ENCODE measurements at regions not wholly inside any gene's neighbourhood (a gene's known extent, or its start where the extent isn't known, plus 50 kb on each side); places are given as distances from the start of the nearest gene placed in this dataset.

DNA sequence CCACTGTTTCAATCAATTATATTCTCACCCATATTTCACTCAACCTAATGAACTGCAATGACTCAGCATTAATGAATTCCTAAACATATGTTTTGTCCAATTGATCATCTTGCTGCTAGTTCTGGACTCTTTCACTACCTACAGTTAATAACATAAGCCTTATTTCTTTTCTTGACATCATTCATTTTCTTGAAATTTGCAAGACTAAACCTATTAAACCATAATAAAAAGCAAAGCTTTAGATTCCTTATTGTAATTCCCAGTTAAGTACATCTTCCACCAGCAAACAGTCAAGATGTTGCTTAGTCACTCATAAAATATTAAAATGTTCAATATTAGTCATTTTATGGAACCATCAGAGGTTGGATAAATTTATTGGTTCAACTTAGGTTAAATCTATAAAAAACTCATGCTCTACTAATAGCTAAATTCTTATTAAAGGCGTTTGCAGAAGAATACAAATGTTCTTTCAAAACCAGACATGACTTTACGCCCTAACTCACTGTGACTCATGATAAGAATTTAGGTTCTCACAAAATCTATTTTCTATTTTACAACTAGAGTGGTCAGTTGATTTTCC lies 599.4 kb downstream of the RNF144A start:
- TF ChIP-seq EP300 (IDR thresholded peaks at IDR 0.05; ENCODE audit: borderline replicate concordance): no peak
- no peak for TF ChIP-seq TCF12 (IDR thresholded peaks at IDR 0.05; ENCODE audit: low read depth)
- no peak for TF ChIP-seq RAD21 (IDR thresholded peaks at IDR 0.05; ENCODE audit: low read depth)
- TF ChIP-seq, protein P1, sequence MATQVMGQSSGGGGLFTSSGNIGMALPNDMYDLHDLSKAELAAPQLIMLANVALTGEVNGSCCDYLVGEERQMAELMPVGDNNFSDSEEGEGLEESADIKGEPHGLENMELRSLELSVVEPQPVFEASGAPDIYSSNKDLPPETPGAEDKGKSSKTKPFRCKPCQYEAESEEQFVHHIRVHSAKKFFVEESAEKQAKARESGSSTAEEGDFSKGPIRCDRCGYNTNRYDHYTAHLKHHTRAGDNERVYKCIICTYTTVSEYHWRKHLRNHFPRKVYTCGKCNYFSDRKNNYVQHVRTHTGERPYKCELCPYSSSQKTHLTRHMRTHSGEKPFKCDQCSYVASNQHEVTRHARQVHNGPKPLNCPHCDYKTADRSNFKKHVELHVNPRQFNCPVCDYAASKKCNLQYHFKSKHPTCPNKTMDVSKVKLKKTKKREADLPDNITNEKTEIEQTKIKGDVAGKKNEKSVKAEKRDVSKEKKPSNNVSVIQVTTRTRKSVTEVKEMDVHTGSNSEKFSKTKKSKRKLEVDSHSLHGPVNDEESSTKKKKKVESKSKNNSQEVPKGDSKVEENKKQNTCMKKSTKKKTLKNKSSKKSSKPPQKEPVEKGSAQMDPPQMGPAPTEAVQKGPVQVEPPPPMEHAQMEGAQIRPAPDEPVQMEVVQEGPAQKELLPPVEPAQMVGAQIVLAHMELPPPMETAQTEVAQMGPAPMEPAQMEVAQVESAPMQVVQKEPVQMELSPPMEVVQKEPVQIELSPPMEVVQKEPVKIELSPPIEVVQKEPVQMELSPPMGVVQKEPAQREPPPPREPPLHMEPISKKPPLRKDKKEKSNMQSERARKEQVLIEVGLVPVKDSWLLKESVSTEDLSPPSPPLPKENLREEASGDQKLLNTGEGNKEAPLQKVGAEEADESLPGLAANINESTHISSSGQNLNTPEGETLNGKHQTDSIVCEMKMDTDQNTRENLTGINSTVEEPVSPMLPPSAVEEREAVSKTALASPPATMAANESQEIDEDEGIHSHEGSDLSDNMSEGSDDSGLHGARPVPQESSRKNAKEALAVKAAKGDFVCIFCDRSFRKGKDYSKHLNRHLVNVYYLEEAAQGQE (IDR thresholded peaks at IDR 0.05; ENCODE audit: low read depth): no peak
- TF ChIP-seq EGR1 (IDR thresholded peaks at IDR 0.05): no peak
- TF ChIP-seq CREB1 (IDR thresholded peaks at IDR 0.05; ENCODE audit: low read depth): no peak
- no peak for TF ChIP-seq ZBTB7A (IDR thresholded peaks at IDR 0.05; ENCODE audit: low read depth)

DNA sequence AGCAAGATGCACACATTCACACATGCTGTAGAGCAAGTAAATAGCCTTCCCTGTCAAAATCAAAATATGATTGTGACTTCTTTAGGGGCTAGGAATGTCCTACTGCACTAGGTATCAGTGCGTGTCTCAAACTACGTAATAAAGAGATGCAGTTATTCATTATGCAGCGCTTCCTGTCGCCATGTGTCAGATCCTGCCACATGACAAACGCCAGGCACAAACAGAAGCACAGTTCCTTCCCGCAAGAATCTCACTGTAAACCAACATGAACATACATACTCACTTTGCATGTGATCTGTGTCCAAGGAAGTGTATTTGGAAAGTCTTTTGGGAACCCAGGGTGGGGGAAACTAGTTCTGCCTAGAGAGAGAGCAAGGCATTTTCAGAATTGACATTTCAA lies 599.9 kb downstream of the RNF144A start:
- no peak for TF ChIP-seq CEBPB (IDR thresholded peaks at IDR 0.05)
- TF ChIP-seq EGR1 (IDR thresholded peaks at IDR 0.05): no peak
- TF ChIP-seq TEAD4 (IDR thresholded peaks at IDR 0.05): no peak

GRCh38 chr2:7517851-7518250 lies 600.6 kb downstream of the RNF144A start:
- TF ChIP-seq NFIC (IDR thresholded peaks at IDR 0.05) (no peak), CREB1 (IDR thresholded peaks at IDR 0.05; ENCODE audit: low read depth) (no peak), YY1 (IDR thresholded peaks at IDR 0.05; ENCODE audit: low read depth) (no peak), TCF12 (IDR thresholded peaks at IDR 0.05; ENCODE audit: low read depth) (no peak), FOXM1 (IDR thresholded peaks at IDR 0.05; ENCODE audit: borderline replicate concordance, low read depth) (no peak), ZBTB7A (IDR thresholded peaks at IDR 0.05; ENCODE audit: low read depth) (no peak), CEBPB (IDR thresholded peaks at IDR 0.05) (no peak)
- TF ChIP-seq, protein P2, sequence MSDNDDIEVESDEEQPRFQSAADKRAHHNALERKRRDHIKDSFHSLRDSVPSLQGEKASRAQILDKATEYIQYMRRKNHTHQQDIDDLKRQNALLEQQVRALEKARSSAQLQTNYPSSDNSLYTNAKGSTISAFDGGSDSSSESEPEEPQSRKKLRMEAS (IDR thresholded peaks at IDR 0.05): no peak

DNA sequence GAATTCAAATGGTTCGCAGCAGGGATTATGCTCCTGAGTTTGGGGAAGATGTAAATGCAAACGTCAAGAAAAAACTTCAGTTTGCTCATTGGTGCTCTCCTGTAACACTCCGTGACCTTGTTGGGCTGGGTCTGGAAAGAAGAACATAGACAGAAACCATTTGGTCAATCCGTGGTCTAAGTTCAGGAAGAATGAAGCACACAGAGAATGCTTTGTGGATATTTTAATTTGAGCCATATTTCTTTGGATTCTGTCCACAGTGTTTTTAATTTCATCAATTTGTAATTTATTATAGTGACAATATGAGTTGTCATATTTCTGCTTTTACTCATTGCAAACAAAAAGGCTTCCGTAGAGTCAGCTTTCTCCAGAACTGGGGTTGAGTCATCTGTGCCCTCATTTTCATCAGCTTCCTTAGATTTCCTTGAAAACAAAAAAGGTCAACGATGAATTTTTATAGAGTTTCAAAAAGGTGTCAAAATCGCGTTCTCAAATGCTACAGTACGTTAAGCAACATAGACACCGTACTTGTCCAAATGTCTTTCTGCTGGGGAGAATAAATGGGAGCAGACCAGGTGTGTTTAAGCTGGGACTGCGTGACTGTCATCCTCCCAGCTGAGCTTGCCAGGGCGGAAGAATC lies 606.4 kb downstream of the RNF144A start:
- TF ChIP-seq EGR1 (IDR thresholded peaks at IDR 0.05): no peak
- TF ChIP-seq, protein P3, sequence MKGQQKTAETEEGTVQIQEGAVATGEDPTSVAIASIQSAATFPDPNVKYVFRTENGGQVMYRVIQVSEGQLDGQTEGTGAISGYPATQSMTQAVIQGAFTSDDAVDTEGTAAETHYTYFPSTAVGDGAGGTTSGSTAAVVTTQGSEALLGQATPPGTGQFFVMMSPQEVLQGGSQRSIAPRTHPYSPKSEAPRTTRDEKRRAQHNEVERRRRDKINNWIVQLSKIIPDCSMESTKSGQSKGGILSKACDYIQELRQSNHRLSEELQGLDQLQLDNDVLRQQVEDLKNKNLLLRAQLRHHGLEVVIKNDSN (IDR thresholded peaks at IDR 0.05): no peak
- TF ChIP-seq TAF1 (IDR thresholded peaks at IDR 0.05; ENCODE audit: low read depth): no peak
- TF ChIP-seq ZBTB7A (IDR thresholded peaks at IDR 0.05; ENCODE audit: low read depth): no peak
- TF ChIP-seq, protein P1 (IDR thresholded peaks at IDR 0.05; ENCODE audit: low read depth): no peak
- no peak for TF ChIP-seq CREB1 (IDR thresholded peaks at IDR 0.05; ENCODE audit: low read depth)
- TF ChIP-seq, protein P2 (IDR thresholded peaks at IDR 0.05): no peak
- no peak for TF ChIP-seq FOXM1 (IDR thresholded peaks at IDR 0.05; ENCODE audit: borderline replicate concordance, low read depth)
- no peak for TF ChIP-seq NFIC (IDR thresholded peaks at IDR 0.05)
- no peak for TF ChIP-seq RAD21 (IDR thresholded peaks at IDR 0.05; ENCODE audit: low read depth)
- no peak for TF ChIP-seq EP300 (IDR thresholded peaks at IDR 0.05; ENCODE audit: borderline replicate concordance)
- TF ChIP-seq YY1 (IDR thresholded peaks at IDR 0.05; ENCODE audit: low read depth): no peak
- no peak for TF ChIP-seq CEBPB (IDR thresholded peaks at IDR 0.05)
- no peak for TF ChIP-seq TCF12 (IDR thresholded peaks at IDR 0.05; ENCODE audit: low read depth)
- no peak for TF ChIP-seq TEAD4 (IDR thresholded peaks at IDR 0.05)

DNA sequence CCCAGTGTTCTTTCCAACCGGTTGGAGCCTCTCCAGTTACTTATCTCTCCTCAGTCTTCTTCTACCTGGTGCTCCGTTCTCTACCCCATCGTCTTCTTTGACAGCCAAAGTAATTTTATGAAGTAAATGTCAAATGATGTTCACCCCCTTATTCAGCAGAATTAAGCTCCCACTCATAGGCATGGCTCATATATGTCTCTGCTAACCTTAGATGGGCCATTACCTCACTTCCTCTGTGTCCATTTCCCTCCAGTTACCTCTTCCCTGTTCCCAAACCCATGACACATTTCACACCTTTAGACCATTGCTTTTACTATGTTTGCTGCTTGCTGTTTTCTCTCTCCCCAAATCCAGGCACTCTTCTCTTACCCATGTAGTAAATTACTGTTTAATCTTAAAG lies 607.0 kb downstream of the RNF144A start:
- TF ChIP-seq TCF12 (IDR thresholded peaks at IDR 0.05; ENCODE audit: low read depth): no peak
- no peak for TF ChIP-seq TEAD4 (IDR thresholded peaks at IDR 0.05)
- TF ChIP-seq TAF1 (IDR thresholded peaks at IDR 0.05; ENCODE audit: low read depth): no peak
- TF ChIP-seq, protein P1 (IDR thresholded peaks at IDR 0.05; ENCODE audit: low read depth): no peak
- TF ChIP-seq CREB1 (IDR thresholded peaks at IDR 0.05; ENCODE audit: low read depth): no peak
- TF ChIP-seq, protein P3 (IDR thresholded peaks at IDR 0.05): no peak
- no peak for TF ChIP-seq FOXM1 (IDR thresholded peaks at IDR 0.05; ENCODE audit: borderline replicate concordance, low read depth)
- TF ChIP-seq RAD21 (IDR thresholded peaks at IDR 0.05; ENCODE audit: low read depth): no peak
- no peak for TF ChIP-seq CEBPB (IDR thresholded peaks at IDR 0.05)
